HUES48 (cell line): ENCODE measurements at regions not wholly inside any gene's neighbourhood (a gene's known extent, or its start where the extent isn't known, plus 50 kb on each side); places are given as distances from the start of the nearest gene placed in this dataset.
"Not testable (repeated sequence)": the region's sequence is repeated elsewhere in the genome, so short reads cannot be mapped to it uniquely, and the experiment has no call there.

Experiments
- H3K27ac ChIP-seq: one replicate; pipeline ENCODE4 v1.7.0; 2013; ENCODE audit warnings: low read depth, low read length, inconsistent platforms
- H3K27me3 ChIP-seq: 2 replicates; pipeline ENCODE4 v1.6.1; 2013; ENCODE audit warnings: mild to moderate bottlenecking, low read length; ENCODE audit not compliant: control insufficient read depth, insufficient read depth
- H3K36me3 ChIP-seq: 2 replicates; pipeline ENCODE4 v1.6.1; 2013; ENCODE audit warnings: low read length; ENCODE audit not compliant: control insufficient read depth, insufficient read depth
- H3K4me1 ChIP-seq: 2 replicates; pipeline ENCODE4 v1.6.1; 2013; ENCODE audit warnings: mild to moderate bottlenecking, low read length; ENCODE audit not compliant: control insufficient read depth, insufficient read depth
- H3K4me3 ChIP-seq: 2 replicates; pipeline ENCODE4 v1.5.1; 2013; ENCODE audit warnings: mild to moderate bottlenecking, low read depth, low read length
- H3K9ac ChIP-seq: 2 replicates; pipeline ENCODE4 v1.6.1; 2013; ENCODE audit warnings: mild to moderate bottlenecking, low read depth, low read length, moderate library complexity
- H3K9me3 ChIP-seq: 2 replicates; pipeline ENCODE4 v1.6.1; 2013; ENCODE audit warnings: low read length; ENCODE audit not compliant: control insufficient read depth, insufficient read depth

DNA sequence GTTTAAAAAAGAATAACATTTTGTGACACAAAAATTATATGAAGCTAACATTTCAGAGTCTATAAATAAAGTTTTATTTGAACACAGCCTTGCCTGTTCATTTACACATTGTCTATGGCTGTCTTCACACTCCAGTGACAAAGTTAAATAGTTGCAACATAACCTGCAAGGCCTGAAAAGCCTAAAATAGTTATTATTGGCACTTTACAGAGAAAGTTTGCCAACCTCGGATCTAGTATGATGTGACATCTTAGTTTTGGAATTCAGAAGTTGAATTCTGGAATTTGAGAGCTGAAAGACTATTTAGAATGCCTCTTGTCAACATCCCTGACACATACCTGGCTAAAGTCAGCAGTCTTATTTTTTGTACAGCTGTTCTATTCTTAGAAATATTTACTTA is 68.3 kb downstream of the DYRK2 start:
- no peak overlapping the region for H3K4me3 ChIP-seq
- H3K27me3 ChIP-seq = no peaks in the 10 kb centered on the region
- no peak overlapping the region for H3K9ac ChIP-seq
- no peaks in the 10 kb centered on the region for H3K9me3 ChIP-seq
- no peak overlapping the region for H3K27ac ChIP-seq
- H3K36me3 ChIP-seq = no peaks in the 10 kb centered on the region
- H3K4me1 ChIP-seq = no peaks in the 10 kb centered on the region

DNA sequence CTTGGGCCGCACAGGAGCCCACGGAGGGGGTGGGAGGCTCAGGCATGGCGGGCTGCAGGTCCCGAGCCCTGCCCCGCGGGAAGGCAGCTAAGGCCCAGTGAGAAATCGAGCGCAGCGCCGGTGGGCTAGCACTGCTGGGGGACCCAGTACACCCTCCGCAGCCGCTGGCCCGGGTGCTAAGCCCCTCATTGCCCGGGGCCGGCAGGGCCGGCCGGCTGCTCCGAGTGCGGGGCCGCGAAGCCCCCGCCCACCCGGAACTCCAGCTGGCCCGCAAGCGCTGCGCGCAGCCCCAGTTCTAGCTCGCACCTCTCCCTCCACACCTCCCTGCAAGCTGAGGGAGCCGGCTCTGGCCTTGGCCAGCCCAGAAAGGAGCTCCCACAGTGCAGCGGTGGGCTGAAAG is 70.8 kb downstream of the DYRK2 start:
- H3K4me1 ChIP-seq, H3K36me3 ChIP-seq, H3K27ac ChIP-seq, H3K9me3 ChIP-seq, H3K4me3 ChIP-seq, H3K27me3 ChIP-seq, H3K9ac ChIP-seq: not testable (repeated sequence)

GRCh38 chr12:67720351-67720856 is 71.9 kb downstream of the DYRK2 start:
- Histone ChIP-seq H3K36me3 (no peaks in the 10 kb centered on the region), H3K27me3 (no peaks in the 10 kb centered on the region), H3K4me3 (no peak overlapping the region), H3K9me3 (no peaks in the 10 kb centered on the region), H3K27ac (no peak overlapping the region), H3K4me1 (no peaks in the 10 kb centered on the region), H3K9ac (no peak overlapping the region)

- Histone ChIP-seq H3K9me3 (no peaks in the 10 kb centered on the region), H3K4me3 (no peak overlapping the region), H3K27me3 (no peaks in the 10 kb centered on the region), H3K9ac (no peak overlapping the region), H3K4me1 (no peaks in the 10 kb centered on the region), H3K27ac (no peak overlapping the region), H3K36me3 (no peaks in the 10 kb centered on the region)
Observed at GRCh38 chr12:67721248-67721647, 72.7 kb downstream of the DYRK2 start.

- Histone ChIP-seq H3K27me3 (no peaks in the 10 kb centered on the region), H3K27ac (no peak overlapping the region), H3K9ac (no peak overlapping the region), H3K9me3 (no peaks in the 10 kb centered on the region), H3K4me1 (no peaks in the 10 kb centered on the region), H3K4me3 (no peak overlapping the region), H3K36me3 (no peaks in the 10 kb centered on the region)
Observed at GRCh38 chr12:67722296-67722695, 73.8 kb downstream of the DYRK2 start.

DNA sequence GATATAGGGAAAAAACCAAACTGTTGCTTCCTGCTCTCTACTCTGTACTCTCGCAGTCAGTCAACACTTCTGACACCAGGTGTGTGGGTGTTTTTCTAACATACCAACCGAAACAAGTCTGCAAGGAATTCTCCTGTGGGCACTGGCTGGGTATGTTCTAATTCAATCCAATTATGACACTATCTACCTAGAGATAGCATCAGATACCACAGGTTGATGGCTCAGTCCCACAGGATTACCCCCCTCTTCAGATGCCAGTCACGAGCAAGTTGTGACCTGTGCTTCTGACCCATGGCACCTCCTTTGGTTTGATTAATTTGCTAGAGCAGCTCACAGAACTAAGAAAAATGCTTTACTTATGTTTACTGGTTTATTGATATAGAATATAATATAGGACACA is 78.3 kb downstream of the DYRK2 start:
- H3K9ac ChIP-seq = no peak overlapping the region
- no peaks in the 10 kb centered on the region for H3K27me3 ChIP-seq
- H3K36me3 ChIP-seq = no peaks in the 10 kb centered on the region
- no peaks in the 10 kb centered on the region for H3K4me1 ChIP-seq
- H3K4me3 ChIP-seq = no peak overlapping the region
- no peaks in the 10 kb centered on the region for H3K9me3 ChIP-seq
- H3K27ac ChIP-seq = no peak overlapping the region

GRCh38 chr12:67727702-67728666 is 79.4 kb downstream of the DYRK2 start:
- no peaks in the 10 kb centered on the region for H3K36me3 ChIP-seq
- no peaks in the 10 kb centered on the region for H3K27me3 ChIP-seq
- H3K27ac ChIP-seq = no peak overlapping the region
- no peak overlapping the region for H3K4me3 ChIP-seq
- H3K9me3 ChIP-seq = no peaks in the 10 kb centered on the region
- no peaks in the 10 kb centered on the region for H3K4me1 ChIP-seq
- H3K9ac ChIP-seq = no peak overlapping the region

- H3K9ac ChIP-seq = no peak overlapping the region
- H3K27me3 ChIP-seq = no peaks in the 10 kb centered on the region
- no peaks in the 10 kb centered on the region for H3K4me1 ChIP-seq
- no peak overlapping the region for H3K4me3 ChIP-seq
- no peaks in the 10 kb centered on the region for H3K36me3 ChIP-seq
- H3K27ac ChIP-seq = no peak overlapping the region
- no peaks in the 10 kb centered on the region for H3K9me3 ChIP-seq
Observed at GRCh38 chr12:67732857-67733256, 84.3 kb downstream of the DYRK2 start.

DNA sequence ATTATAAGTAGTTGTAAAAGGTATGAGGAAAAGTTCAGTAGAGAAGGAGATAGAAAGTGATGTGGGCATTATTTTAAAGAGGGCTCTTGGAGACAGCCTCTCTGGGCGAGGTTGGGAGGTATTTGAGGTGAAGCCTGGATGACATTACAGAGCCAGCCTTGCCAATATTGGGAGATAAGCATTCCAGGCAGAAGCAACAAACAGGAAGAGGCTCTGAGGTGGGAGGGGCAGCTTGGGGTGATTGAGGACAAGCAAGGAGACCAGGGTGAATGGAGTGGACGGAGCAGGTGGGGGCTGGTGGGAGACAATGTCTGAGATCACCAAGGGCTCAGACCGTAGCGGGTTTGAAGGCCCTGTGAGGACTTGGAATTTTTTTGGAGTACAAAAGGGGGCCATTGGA is 87.3 kb downstream of the DYRK2 start:
- no peak overlapping the region for H3K9ac ChIP-seq
- H3K4me1 ChIP-seq = 0 out of 2 replicates have a peak, but pooled peaks cover 4% of the 10 kb centered on the region
- no peaks in the 10 kb centered on the region for H3K27me3 ChIP-seq
- no peaks in the 10 kb centered on the region for H3K9me3 ChIP-seq
- no peak overlapping the region for H3K27ac ChIP-seq
- H3K4me3 ChIP-seq = no peak overlapping the region
- H3K36me3 ChIP-seq = no peaks in the 10 kb centered on the region

GRCh38 chr12:67740711-67741110 is 92.2 kb downstream of the DYRK2 start:
- Histone ChIP-seq H3K4me3 (no peak overlapping the region), H3K36me3 (no peaks in the 10 kb centered on the region), H3K27me3 (no peaks in the 10 kb centered on the region), H3K27ac (peak overlapping the region; percentile 2), H3K9me3 (no peaks in the 10 kb centered on the region), H3K4me1 (peaks cover 21% of the 10 kb centered on the region; the same call in 1 of the 2 replicates), H3K9ac (no peak overlapping the region)

DNA sequence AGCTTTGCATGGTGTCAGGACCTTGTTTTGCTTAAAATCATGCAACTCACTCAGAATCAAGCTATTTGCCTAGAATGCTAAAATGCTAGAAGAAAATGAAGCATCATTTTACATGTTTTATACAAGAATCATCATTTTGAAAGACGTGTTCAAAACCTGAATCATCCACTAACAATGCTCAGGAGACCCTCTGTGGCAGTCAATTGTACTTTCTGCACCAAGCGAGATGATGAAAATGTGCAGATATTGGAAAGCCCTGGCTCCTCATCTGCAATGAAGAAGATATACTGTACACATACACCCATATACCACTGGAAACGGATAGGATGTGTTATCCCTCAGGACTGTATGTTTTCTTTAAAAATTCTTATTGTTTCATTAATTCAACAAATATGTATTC is 92.7 kb downstream of the DYRK2 start:
- H3K27ac ChIP-seq = no peak overlapping the region

More for the DNA sequence above, 92.7 kb downstream of the DYRK2 start:
- Histone ChIP-seq H3K9me3 (no peaks in the 10 kb centered on the region), H3K4me1 (peaks cover 21% of the 10 kb centered on the region; the same call in 1 of the 2 replicates), H3K9ac (no peak overlapping the region), H3K4me3 (no peak overlapping the region), H3K36me3 (no peaks in the 10 kb centered on the region), H3K27me3 (no peaks in the 10 kb centered on the region)
